GM18909 (cell line): ENCODE measurements at regions not wholly inside any gene's neighbourhood (a gene's known extent, or its start where the extent isn't known, plus 50 kb on each side); places are given as distances from the start of the nearest gene placed in this dataset.
"Not testable (repeated sequence)": the region's sequence is repeated elsewhere in the genome, so short reads cannot be mapped to it uniquely, and the experiment has no call there.

Source experiments
- ATAC-seq: cut with Tn5 transposase; IDR thresholded peaks from one replicate; pipeline ENCODE4 v1.9.1; 2021; ENCODE audit warnings: mild to moderate bottlenecking; ENCODE audit not compliant: unreplicated experiment, poor library complexity

DNA sequence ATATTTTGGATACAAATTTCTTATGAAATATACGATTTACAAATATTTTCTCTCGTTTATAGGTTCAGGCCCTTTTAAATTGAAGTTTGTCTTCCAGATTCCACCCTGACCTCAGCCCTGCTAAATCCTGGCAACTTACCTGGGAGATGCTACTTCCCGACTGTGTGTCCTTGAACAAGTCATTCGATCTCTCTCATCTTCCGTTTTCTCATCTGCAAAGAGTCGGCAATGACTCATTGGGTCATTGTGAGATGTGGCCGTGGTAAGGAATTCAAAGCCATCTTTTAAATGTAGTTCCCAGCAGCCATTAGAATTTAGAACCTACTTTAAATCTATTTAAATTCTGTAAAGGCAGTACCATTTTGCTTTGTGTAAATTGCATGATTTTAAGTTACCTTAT is 72.5 kb downstream of the LHX2 start:
- no peak for ATAC-seq

DNA sequence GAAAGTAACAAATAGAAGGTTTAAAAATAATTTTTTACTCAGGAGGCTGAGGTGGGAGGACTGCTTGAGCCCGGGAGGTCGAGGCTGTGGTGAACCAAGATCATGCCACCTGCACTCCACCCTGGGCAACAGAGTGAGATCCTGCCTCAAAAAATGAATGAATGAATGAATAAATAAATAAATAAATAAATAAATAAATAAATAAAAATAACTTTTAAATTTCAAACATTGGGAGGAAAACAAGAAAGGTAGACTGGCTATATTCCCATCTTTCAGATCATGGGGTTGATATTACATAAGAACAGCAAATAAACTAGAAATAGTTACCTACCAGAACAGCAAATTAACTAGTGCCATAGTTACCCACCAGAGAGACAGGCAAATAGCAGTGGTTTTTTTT is 75.7 kb downstream of the LHX2 start:
- no peak for ATAC-seq

DNA sequence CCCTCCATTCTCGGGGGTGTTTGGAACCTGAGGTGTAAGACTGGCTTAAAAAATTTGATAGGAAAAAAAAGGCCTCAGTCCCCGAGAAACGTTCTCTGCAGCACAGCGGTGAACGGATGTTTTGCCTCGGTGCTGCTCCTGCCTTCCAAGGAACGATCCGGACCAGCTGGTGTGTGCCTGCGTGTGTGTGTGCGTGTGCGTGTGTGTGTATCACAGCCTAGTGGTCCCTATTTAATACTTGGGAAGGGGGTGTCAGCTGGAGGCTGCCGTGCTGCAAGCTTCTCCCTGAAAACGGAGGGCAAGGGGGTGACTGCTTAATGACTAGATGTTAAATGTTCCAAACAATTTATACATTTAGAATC is 76.9 kb downstream of the LHX2 start:
- ATAC-seq, result no peak

DNA sequence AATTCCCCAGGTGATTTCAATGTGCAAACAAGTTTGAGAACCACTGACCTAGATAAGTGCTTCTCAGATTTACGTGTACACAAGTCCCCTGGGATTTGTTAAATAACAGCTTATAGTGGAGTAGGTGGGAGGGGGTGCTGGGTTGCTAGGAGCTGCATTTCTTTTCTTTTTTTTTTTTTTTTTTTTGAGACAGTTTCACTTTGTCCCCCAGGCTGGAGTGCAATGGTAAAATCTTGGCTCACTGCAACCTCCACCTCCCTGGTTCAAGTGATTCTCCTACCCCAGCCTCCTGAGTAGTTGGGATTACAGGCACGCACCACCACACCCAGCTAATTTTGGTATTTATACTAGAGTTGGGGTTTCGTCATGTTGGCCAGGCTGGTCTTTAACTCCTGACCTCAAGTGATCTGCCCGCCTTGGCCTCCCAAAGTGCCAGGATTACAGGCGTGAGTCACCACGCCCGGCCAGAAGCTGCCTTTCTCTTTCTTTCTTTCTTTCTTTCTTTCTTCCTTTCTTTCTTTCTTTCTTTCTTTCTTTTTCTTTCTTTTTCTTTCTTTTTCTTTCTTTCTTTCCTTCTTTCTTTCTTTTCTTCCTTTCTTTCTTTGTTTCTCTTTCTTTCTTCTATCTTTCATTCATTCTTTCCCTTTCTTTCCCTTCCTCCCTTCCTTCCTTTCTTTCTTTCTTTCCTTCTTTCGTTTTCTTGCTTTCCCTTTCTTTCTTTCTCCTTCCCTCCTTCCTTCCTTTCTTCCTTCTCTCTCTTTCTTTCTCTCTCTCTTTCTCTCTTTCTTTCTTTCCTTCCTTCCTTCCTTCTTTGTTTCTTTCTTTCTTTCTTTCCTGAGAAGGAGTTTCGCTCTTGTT is 78.3 kb downstream of the LHX2 start:
- peak; percentile 57 for ATAC-seq

DNA sequence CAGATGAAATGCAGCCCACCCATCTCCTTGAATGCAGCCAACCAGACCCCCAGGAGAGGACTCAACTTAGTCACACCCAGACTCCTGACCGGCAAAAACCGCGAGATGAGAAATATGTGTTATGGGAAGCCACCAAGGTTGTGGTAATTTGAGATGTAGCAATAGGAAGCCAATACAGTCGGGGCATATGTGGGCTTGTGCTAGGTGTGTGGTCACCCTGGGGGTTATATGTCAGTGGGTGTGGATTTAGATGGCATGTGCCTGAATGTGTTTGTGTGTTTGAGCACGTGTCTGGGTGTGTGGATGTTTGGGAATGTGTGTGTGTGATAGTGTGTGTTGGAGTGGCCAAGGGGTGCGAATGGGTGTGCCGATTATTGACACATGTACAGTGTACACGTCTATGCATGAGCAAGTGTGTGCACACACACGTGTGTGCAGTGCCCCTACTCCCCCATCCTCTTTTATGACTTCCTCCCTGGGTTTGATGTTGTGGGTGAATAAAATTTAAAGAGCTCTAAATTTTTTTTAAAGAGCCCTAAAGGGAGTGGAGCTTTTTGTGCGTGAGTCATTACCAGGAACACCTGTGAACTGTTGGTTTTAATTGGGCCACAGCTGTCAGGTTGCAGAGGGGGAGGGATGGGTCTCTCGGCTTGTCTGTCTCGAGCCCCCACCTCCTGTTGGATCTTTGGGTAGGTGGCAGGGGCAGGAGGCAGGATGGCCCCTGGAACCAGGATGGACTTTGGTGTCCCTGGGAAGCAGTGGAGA is 86.8 kb downstream of the LHX2 start:
- ATAC-seq, result no peak

DNA sequence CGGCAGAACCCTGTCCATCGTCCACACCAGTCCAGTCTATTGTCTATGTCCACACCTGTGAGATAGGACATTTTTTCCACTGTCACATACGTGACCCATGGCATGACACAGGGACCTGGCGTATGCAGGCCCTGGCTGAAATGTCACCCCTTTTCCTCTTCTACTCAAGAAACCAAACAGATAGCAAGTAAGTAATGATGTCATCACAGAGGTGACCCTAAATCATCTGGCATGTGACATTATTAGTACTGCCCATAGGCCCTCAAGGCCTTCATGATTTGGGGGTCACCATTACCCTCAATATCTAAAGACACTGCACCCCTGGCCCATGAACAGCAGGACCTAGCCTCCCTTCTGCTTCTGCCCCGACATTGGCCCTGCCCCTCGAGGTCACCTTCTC is 88.3 kb downstream of the LHX2 start:
- ATAC-seq, result no peak

DNA sequence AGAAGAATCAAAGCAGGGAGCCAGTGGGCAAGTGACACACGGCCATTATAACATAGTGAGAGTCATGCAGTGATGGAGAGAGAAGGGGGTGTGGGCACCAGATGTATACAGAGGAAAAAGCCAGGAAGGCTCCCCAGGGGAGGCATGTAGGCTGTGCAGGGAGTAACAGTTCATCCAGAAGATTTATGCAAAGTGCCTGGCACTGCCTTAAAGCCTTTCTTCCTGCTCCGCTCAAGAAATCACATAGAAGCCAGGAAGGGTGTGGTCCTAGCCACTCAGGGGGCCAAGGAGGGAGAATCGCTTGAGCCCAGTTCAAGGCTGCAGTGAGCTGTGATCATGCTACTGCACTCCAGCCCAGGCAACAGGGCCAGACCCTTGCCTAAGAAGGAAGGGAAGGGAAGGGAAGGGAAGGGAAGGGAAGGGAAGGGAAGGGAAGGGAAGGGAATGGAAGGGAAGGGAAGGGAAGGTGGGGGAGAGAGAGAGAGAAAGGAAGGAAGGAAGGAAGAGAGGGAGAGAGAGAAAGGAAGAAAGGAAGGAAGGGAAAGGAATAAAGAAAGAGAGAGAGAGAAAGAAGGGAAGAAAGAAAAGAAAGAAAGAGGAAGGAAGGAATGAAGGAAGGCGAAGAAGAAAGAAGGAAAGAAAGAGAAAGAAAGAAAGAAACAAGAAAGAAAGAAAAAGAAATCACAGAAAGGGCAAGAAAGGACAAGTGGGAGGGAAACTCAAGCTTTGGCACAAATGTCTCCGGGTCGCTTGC is 89.8 kb downstream of the LHX2 start:
- ATAC-seq, result no peak

DNA sequence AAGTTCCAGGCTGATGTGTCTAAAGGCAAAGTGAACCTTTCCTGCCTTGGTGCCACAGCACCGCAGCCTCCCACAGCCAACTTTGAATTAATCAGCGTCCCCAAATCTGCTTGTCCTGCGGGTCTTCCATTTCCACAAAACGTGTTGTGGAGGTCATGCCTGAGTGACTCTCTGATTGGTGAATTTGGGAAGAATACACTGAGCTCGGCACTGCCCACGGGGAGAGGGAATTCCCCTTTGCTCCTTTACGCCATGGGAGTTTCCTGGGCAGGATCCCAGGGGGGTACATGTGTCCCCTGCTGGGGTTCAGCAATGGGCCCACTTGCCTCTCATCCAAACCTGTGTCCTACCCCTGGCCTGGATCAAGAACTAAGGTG is 90.4 kb downstream of the LHX2 start:
- ATAC-seq, result no peak

DNA sequence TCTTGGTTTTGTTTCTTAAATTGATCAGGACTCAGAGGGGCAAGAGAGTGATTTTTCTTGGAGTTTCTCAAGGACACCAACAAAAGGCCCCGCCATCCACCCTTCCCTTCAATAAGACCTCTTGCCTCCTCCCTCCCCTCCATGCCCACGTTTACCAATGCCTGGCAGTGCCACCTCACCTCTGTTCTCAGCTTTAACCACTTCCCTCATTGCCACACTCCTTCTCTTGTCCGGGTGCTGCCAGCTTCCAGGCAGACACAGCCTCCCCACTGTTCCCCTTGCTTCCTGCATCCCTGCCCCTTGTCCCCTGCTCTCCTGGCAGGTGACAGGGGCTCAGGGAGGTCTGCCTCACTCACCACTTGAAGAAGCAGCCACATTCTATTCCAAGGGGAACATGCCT is 90.8 kb downstream of the LHX2 start:
- ATAC-seq, result no peak

DNA sequence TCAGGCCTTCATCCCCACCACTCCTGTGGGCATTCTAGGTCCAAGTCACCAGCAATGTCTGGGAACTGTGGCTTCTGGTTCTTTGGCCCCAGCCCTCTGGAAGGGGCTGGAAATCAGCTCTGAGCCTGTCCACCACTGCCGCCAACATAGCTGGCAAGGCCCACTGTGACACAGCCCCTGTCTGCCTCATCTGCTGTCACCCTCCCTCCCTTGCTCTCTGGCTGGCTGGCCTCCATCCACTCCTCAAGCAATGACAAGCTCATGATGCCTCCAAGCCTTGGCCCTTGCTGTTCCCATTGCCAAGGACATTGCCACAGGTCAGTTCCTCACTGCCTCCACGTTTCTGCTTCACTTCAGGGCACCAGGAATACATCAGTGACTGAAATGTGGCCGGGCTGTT is 93.7 kb downstream of the LHX2 start:
- no peak for ATAC-seq

DNA sequence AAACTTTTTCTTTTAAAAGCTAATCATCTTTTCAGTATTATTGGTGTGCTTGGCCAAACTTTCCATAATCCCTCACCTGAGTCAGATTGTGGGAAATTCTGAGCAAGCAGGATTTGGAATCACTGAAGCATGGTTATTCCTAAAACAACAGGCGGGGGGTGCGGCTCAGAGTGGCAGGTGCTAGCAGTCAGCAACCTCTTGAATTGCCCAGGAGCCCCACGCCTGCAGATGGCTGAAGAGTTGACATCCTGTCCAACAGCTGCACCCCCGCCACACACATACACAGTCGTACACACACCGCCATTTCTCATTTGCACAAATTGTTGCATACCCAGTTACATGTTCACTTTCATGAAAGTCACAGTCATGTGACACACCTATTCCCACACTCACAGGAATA is 96.6 kb downstream of the LHX2 start:
- no peak for ATAC-seq

DNA sequence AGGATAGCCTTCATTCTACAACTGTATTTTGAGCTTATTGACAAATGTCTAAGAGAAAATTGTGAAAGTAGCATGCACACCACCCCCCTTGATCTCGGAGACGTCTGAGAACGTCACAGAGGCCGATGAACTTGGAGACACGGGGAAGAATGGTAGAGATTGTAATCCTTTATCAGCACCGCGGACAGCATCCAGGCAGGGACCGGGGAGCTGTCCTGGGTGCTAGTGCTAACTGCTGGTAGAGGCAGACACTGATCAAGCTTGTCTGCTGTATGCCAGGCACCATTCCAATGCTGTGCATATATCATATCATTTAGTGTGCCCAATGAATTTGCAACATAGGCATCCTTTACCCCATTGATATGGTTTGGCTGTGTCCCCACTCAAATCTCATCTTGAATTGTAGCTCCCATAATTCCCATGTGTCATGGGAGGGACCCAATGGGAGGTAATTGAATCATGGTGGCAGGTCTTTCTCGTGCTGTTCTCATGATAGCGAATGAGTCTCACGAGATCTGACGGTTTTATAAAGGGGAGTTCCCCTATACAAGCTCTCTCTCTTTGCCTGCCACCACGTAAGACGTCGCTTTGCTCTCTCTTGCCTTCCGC is 98.8 kb downstream of the LHX2 start:
- no peak for ATAC-seq

DNA sequence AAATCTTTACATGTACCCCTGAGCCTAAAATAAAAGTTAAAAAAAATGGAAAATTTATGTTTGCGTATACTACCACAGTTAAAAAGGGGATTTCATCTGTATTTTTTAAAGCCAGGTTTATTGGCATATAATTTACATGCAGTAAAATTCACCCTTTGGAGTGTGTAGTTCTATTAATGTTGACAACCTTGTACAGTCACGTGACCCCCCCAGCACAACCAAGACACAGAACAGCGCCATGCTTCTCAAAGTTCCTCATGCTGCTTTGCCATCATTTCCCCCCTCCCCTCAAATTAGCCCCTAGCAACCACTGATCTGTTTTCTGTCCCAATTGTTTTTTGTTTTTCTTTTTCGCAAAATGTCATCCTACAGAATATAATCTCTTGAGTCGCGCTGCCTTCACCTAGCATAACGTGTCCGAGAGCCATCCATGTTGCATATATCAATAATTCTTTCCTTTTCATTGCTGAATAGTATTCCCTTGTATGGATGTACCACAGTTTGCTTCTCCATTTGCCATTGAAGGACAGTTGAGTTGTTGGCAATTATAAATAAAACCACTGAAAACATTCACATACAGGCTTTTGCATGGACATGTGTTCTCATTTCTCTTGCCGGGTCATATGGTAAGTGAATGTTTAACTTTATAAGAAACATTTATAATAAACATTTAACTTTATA is 105.3 kb downstream of the LHX2 start:
- no peak for ATAC-seq

DNA sequence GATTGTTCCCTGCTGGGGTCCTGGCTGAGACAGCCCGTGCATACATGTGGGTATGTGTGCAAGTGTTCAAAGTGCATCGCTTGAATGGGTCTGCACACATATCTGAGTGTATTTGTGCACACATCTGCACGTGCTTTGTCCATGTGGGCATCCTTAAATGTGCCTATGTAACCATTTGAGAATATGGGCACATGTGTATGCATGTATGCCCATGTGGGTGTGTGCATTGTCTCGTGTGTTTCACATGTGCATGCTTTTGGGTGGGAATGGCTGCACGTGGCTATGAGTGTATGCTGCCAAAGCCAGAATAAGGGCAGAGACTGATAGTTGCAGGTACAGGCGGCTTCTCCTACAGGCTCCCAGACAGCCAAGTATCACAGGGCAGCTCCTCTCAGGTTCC is 107.3 kb downstream of the LHX2 start:
- no peak for ATAC-seq

DNA sequence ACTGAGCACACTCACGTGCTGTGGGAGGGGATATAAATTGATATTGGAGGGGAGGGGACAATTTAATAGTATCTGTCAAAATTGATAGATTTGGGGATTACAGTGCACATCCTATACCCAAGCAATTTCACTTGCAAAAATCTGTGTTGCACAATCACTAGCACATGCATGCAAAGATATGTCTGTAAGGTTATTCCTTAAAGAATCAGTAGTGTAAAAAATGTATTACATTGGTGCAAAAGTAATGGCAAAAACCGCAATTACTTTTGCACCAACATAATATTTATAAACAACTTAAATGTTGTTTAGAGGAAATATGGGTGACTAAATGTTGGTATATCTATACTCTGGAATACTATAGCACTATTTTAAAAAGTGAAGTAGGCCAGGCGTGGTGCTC is 108.7 kb downstream of the LHX2 start:
- no peak for ATAC-seq

DNA sequence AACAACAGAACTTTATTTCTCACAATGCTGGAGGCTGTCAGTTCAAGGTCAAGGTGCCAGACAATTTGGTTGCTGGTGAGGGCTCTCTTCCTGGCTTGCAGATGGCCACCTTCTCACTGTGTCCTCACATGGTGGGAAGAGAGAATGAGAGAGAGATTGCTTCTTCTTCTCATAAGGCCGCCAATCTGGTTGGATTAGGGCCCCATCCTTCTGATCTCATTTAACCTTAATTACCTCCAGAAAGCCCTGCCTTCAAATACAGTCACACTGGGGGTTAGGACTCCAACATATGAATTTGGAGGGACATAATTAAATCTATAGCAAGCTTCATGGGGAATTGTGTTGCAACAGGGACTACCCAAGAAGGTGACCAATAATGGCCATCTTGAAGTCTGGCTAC is 110.2 kb downstream of the LHX2 start:
- no peak for ATAC-seq

DNA sequence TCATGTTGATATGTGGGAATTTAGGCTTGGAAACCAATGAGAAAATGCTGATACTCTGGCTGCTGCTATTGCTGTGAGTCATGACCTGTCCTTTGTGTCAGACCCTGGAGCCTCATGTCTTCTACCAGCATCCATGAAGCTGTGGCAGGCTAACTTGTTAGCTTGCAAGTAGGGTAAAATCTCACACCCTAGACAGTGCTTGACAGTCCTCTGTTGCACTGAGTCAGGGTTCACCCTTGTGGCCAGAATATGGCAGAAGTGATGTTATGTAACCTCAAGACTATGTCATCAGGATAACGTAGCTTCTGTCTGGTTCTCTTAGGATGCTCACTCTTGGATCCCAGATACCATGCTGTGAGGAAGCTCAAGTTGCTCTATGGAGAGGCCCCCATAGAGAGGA is 110.8 kb downstream of the LHX2 start:
- no peak for ATAC-seq

DNA sequence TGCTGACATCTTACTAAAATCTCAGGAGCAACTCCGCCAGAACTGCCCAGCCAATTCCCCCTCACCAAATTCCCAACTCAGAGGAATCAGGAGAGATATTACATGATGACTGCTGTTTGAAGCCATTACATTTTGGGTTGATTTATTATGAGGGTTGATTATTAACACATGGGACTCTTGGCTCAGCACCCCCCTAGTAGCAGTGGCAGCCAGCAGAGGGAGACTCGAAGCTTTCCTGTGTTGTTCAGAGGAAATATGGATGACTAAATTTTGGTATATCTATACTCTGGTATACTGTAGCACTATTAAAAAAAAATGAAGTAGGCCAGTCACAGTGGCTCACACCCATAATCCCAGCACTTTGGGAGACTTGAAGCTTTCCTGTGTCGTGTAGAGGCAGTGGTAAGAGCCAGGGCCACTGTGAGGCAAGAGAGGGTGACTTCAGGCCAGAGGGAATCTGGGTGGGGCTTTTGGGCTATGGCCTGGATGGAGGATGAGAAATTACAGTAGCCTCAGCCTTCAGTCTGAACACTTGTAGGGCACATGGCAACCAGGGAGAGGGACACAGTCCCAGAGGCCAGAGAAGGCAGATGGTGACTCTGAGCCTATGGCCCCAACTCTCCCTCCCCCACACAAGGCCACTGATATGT is 111.4 kb downstream of the LHX2 start:
- no peak for ATAC-seq

DNA sequence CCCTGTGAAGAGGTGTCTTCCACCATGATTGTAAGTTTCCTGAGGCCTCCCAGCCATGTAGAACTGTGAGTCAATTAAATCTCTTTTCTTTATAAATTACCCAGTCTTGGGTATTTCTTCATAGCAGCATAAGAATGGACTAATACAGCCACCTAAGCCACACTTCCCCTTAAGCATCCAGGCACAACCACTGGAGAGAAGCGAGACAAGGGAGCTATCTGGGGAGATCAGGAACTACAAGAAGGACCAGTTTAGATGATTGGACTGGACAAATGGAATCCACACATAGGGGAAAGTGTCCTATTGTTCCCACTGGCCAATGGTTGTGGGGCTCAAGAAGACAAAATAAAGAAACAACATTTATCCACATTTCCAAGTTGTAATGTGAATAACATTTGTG is 112.1 kb downstream of the LHX2 start:
- not testable (repeated sequence) for ATAC-seq
